Spleen (tissue), 7 donors: ENCODE measurements at regions not wholly inside any gene's neighbourhood (a gene's known extent, or its start where the extent isn't known, plus 50 kb on each side); places are given as distances from the start of the nearest gene placed in this dataset.

Source experiments
- POLR2A ChIP-seq, 3 donors: fragments of 450-650 bp; IDR thresholded peaks; one replicate each; pipeline ENCODE4 v1.5.1; 2017; ENCODE audit warnings: antibody characterized with exemption in 3 of 3, mild to moderate bottlenecking in 1 of 3
- POLR2AphosphoS5 ChIP-seq, 3 donors: sonication (generic); formaldehyde crosslinking; IDR thresholded peaks; one replicate each; pipeline ENCODE4 v1.5.1; 2017; ENCODE audit warnings: antibody characterized with exemption in 3 of 3
- TF ChIP-seq, protein P1 (sequence below), 11 experiments: fragments of 200-600 bp in 7 of 11; fragments of 450-650 bp in 4 of 11; sonication (generic) in 4 of 11; IDR thresholded peaks in 8 of 11; conservative IDR thresholded peaks in 3 of 11; 1 replicate in 7 of 11; 2 replicates in 4 of 11; pipeline versions ENCODE4 v1.4.0 to v1.8.0; 2016 to 2021; ENCODE audit warnings: antibody characterized with exemption in 11 of 11, inconsistent platforms in 4 of 11, mild to moderate bottlenecking in 1 of 11
- donor health status: DM: no; HTN: no; CAD: no; lungs with moderate emphysema.
- donor health status: DM: no; HTN: no; CAD: no.
- donor health status: DM: no; HTN: no; CAD: no.

GRCh38 chr2:150812066-150812465 lies 324.6 kb upstream of the RND3 start:
- TF ChIP-seq, protein P1, sequence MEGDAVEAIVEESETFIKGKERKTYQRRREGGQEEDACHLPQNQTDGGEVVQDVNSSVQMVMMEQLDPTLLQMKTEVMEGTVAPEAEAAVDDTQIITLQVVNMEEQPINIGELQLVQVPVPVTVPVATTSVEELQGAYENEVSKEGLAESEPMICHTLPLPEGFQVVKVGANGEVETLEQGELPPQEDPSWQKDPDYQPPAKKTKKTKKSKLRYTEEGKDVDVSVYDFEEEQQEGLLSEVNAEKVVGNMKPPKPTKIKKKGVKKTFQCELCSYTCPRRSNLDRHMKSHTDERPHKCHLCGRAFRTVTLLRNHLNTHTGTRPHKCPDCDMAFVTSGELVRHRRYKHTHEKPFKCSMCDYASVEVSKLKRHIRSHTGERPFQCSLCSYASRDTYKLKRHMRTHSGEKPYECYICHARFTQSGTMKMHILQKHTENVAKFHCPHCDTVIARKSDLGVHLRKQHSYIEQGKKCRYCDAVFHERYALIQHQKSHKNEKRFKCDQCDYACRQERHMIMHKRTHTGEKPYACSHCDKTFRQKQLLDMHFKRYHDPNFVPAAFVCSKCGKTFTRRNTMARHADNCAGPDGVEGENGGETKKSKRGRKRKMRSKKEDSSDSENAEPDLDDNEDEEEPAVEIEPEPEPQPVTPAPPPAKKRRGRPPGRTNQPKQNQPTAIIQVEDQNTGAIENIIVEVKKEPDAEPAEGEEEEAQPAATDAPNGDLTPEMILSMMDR (IDR thresholded peaks at IDR 0.05 in 8 of 11, conservative IDR thresholded peaks at IDR 0.05 in 3 of 11): no peak
- TF ChIP-seq POLR2A (IDR thresholded peaks at IDR 0.05) (no peak), POLR2AphosphoS5 (IDR thresholded peaks at IDR 0.05) (no peak)
